H1 (cell line): ENCODE measurements at regions not wholly inside any gene's neighbourhood (a gene's known extent, or its start where the extent isn't known, plus 50 kb on each side); places are given as distances from the start of the nearest gene placed in this dataset.

ENCODE experiments used
- CTCF ChIA-PET: fragments of 300-600 bp; sonication (Branson Sonifier 250); formaldehyde crosslinking; loops from one replicate; lab custom pipeline; 2021; ENCODE audit not compliant: partially characterized antibody; lab: Charles Lee
- POLR2A ChIA-PET: fragments of 300-600 bp; sonication (Branson Sonifier 250); formaldehyde crosslinking; loops from one replicate; lab custom pipeline; 2021; ENCODE audit warnings: inconsistent platforms; ENCODE audit not compliant: partially characterized antibody; lab: Charles Lee
- DNase-seq, 2 experiments: peaks; one replicate each; pipeline versions ENCODE4 v3.0.0 to v3.0.0-alpha.2; 2010 to 2022; ENCODE audit warnings: low spot score in 2 of 2, low read depth in 1 of 2, mixed read lengths in 1 of 2
- FAIRE-seq: peaks from 2 replicates; lab custom pipeline; 2011; peaks lifted over from hg19 to GRCh38; lab: Jason Lieb, UNC
- H2AFZ ChIP-seq: 2 replicates; pipeline ENCODE4 v1.8.1; 2012; ENCODE audit warnings: low read length, inconsistent platforms
- H2AK5ac ChIP-seq: 2 replicates; pipeline ENCODE4 v1.6.1; 2013; ENCODE audit warnings: low read depth, low read length
- H2BK120ac ChIP-seq: replicated peaks from 2 replicates; pipeline ENCODE3; 2013; ENCODE audit warnings: low read depth, low read length, inconsistent platforms
- H2BK12ac ChIP-seq: 2 replicates; pipeline ENCODE4 v1.6.1; 2013; ENCODE audit warnings: low read depth, low read length
- H2BK15ac ChIP-seq: 2 replicates; pipeline ENCODE4 v1.6.1; 2013; ENCODE audit warnings: low read length
- H2BK20ac ChIP-seq: 2 replicates; pipeline ENCODE4 v1.6.1; 2013; ENCODE audit warnings: low read length
- H2BK5ac ChIP-seq: 2 replicates; pipeline ENCODE4 v1.6.1; 2013; ENCODE audit warnings: low read depth, low read length
- H3K14ac ChIP-seq: 2 replicates; pipeline ENCODE4 v1.6.1; 2013; ENCODE audit warnings: inconsistent platforms; ENCODE audit not compliant: insufficient read length
- H3K18ac ChIP-seq: 2 replicates; pipeline ENCODE4 v1.6.1; 2013; ENCODE audit warnings: low read length; ENCODE audit errors: extremely low read depth
- H3K23ac ChIP-seq: 2 replicates; pipeline ENCODE4 v1.6.1; 2013; ENCODE audit warnings: inconsistent platforms; ENCODE audit not compliant: insufficient read length
- H3K23me2 ChIP-seq: 2 replicates; pipeline ENCODE4 v1.6.1; 2013; ENCODE audit warnings: low read depth, low read length
- H3K27ac ChIP-seq: 2 replicates; pipeline ENCODE4 v1.6.1; 2011; ENCODE audit warnings: low read depth, low read length, inconsistent platforms
- H3K27me3 ChIP-seq, 4 experiments: replicated peaks in 1 of 4; 1 replicate in 1 of 4; 2 replicates in 3 of 4; pipeline versions ENCODE4 v1.6.1 to v1.8.1; 2011 to 2013; ENCODE audit warnings: low read length in 3 of 4, mild to moderate bottlenecking in 3 of 4, inconsistent platforms in 2 of 4, mixed read lengths in 2 of 4, moderate library complexity in 1 of 4; ENCODE audit not compliant: control insufficient read depth in 3 of 4, insufficient read depth in 3 of 4; ENCODE audit errors: extremely low read depth in 1 of 4
- H3K36me3 ChIP-seq, 4 experiments: 2 replicates each; pipeline versions ENCODE4 v1.6.1 to v1.8.1; 2011 to 2013; ENCODE audit warnings: mild to moderate bottlenecking in 4 of 4, low read length in 3 of 4, moderate library complexity in 2 of 4, control low read depth in 1 of 4, inconsistent platforms in 1 of 4; ENCODE audit not compliant: insufficient read depth in 4 of 4, control insufficient read depth in 2 of 4
- H3K4ac ChIP-seq: replicated peaks from 2 replicates; pipeline ENCODE3; 2013; ENCODE audit warnings: low read length, low read depth, mixed read lengths, inconsistent platforms; ENCODE audit not compliant: insufficient read length
- H3K4me1 ChIP-seq, 4 experiments: replicated peaks in 1 of 4; 1 replicate in 1 of 4; 2 replicates in 3 of 4; pipeline versions ENCODE4 v1.6.1 to v1.8.1; 2011 to 2013; ENCODE audit warnings: low read length in 3 of 4, inconsistent platforms in 2 of 4, mixed read lengths in 1 of 4; ENCODE audit not compliant: insufficient read depth in 4 of 4, control insufficient read depth in 3 of 4
- H3K4me2 ChIP-seq, 2 experiments: 2 replicates each; pipeline versions ENCODE4 v1.6.1 to v1.8.1; 2011 to 2013; ENCODE audit warnings: low read depth in 2 of 2, low read length in 2 of 2, control low read depth in 1 of 2, inconsistent platforms in 1 of 2, mild to moderate bottlenecking in 1 of 2; ENCODE audit not compliant: insufficient read depth in 1 of 2
- H3K4me3 ChIP-seq, 4 experiments: fragments of 200-600, 300-600 bp in 1 of 4; sonication (generic), shearing (Covaris generic), sonication (Bioruptor Twin) in 1 of 4; 2 replicates each; pipeline versions ENCODE4 v1.5.1 to v1.8.1; 2011 to 2016; ENCODE audit warnings: low read length in 4 of 4, low read depth in 3 of 4, control low read depth in 2 of 4, inconsistent platforms in 2 of 4, mild to moderate bottlenecking in 2 of 4, mixed read lengths in 1 of 4, moderate library complexity in 1 of 4; ENCODE audit not compliant: insufficient read depth in 2 of 4; ENCODE audit errors: extremely low read depth in 1 of 4
- H3K56ac ChIP-seq: replicated peaks from 2 replicates; pipeline ENCODE3; 2013; ENCODE audit warnings: low read depth, mild to moderate bottlenecking, mixed read lengths, low read length, inconsistent platforms; ENCODE audit not compliant: insufficient read length
- H3K79me1 ChIP-seq: 2 replicates; pipeline ENCODE4 v1.6.1; 2013; ENCODE audit warnings: low read depth, low read length, control low read depth
- H3K79me2 ChIP-seq, 2 experiments: 2 replicates each; pipeline versions ENCODE4 v1.6.1 to v1.8.1; 2012 to 2013; ENCODE audit warnings: low read length in 2 of 2, mild to moderate bottlenecking in 2 of 2, inconsistent platforms in 1 of 2; ENCODE audit not compliant: insufficient read depth in 2 of 2, control insufficient read depth in 1 of 2
- H3K9ac ChIP-seq, 4 experiments: replicated peaks in 1 of 4; 1 replicate in 1 of 4; 2 replicates in 3 of 4; pipeline versions ENCODE4 v1.6.1 to v1.8.1; 2011 to 2013; ENCODE audit warnings: low read depth in 3 of 4, low read length in 3 of 4, control low read depth in 2 of 4, mild to moderate bottlenecking in 2 of 4, moderate library complexity in 2 of 4, inconsistent platforms in 1 of 4; ENCODE audit errors: extremely low read depth in 1 of 4
- H3K9me3 ChIP-seq, 2 experiments: 2 replicates each; pipeline versions ENCODE4 v1.6.1 to v1.8.1; 2012 to 2013; ENCODE audit warnings: mild to moderate bottlenecking in 2 of 2, moderate library complexity in 2 of 2, control low read depth in 1 of 2, inconsistent platforms in 1 of 2, low read depth in 1 of 2, low read length in 1 of 2, mixed read lengths in 1 of 2; ENCODE audit not compliant: insufficient read depth in 2 of 2
- H4K20me1 ChIP-seq, 2 experiments: replicated peaks in 1 of 2; 2 replicates each; pipeline versions ENCODE3 to v1.8.1; 2011 to 2013; ENCODE audit warnings: inconsistent platforms in 2 of 2, low read length in 2 of 2, mild to moderate bottlenecking in 1 of 2; ENCODE audit not compliant: insufficient read depth in 2 of 2, control insufficient read depth in 1 of 2
- H4K5ac ChIP-seq: 2 replicates; pipeline ENCODE4 v1.6.1; 2013; ENCODE audit warnings: low read length, low read depth, mixed read lengths, inconsistent platforms; ENCODE audit not compliant: insufficient read length
- H4K8ac ChIP-seq: 2 replicates; pipeline ENCODE4 v1.8.0; 2013; ENCODE audit warnings: mild to moderate bottlenecking, moderate library complexity, low read length, inconsistent platforms; ENCODE audit not compliant: insufficient read depth; ENCODE audit errors: extremely low read depth
- H4K91ac ChIP-seq: replicated peaks from 2 replicates; pipeline ENCODE3; 2013; ENCODE audit warnings: low read length, mixed read lengths, inconsistent platforms; ENCODE audit not compliant: insufficient read length
- ASH2L ChIP-seq: fragments of 200-600, 300-600 bp; sonication (generic); IDR thresholded peaks from one replicate; pipeline ENCODE4 v1.7.1; 2017; ENCODE audit warnings: low read length
- TAF1 ChIP-seq: IDR thresholded peaks from 2 replicates; pipeline ENCODE4 v1.6.1; 2011; ENCODE audit warnings: mild to moderate bottlenecking, low read depth, low read length
- WGBS, 2 experiments: shearing (Covaris generic) in 1 of 2; methylation state at CpG; one replicate each; pipeline versions ENCODE4 v1.1.6 to v1.1.7; 2013 to 2015; ENCODE audit warnings: low lambda C conversion rate in 2 of 2, mixed read lengths in 2 of 2, inconsistent platforms in 1 of 2, low coverage in 1 of 2, missing lambda C conversion rate in 1 of 2; ENCODE audit not compliant: insufficient replicate concordance in 2 of 2, insufficient coverage in 1 of 2, insufficient read length in 1 of 2; ENCODE audit errors: extremely low coverage in 1 of 2, missing lambda C conversion rate in 1 of 2; 5-methylcytosine and 5-hydroxymethylcytosine counted together
- TF ChIP-seq, protein P1 (sequence below): IDR thresholded peaks from 2 replicates; pipeline ENCODE4 v1.6.1; 2012; ENCODE audit warnings: inconsistent platforms

DNA sequence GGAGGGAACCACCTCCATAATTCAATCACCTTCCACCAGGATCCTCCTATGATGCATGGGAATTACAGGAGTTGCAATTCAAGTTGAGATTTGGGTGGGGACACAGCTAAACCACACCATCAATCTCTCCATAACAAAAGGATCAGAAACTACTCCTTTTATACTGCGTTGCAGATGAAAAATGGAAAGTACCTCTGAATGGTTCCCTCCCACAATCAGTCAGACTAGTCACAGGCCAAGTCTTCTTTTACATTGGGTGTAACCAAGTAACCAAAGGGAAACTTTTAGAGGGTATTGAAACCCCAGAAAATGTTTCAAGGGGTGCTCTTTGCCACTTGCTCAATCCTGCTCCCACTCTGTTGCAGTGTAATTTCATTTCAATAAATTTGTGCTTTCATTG lies 504.3 kb upstream of the CNTN3 start:
- Histone ChIP-seq H2BK12ac (no peak overlapping the region), H2BK5ac (no peak overlapping the region), H4K5ac (no peak overlapping the region), H4K8ac (no peak overlapping the region), H3K9me3 (no peaks in the 10 kb centered on the region), H3K4me1 (no peaks in the 10 kb centered on the region), H3K79me1 (no peaks in the 10 kb centered on the region), H3K23me2 (no peaks in the 10 kb centered on the region), H3K14ac (no peak overlapping the region), H3K27ac (no peak overlapping the region; the same call in 1 of the 2 replicates), H3K36me3 (no peaks in the 10 kb centered on the region), H2AK5ac (no peak overlapping the region), H3K4me2 (no peak overlapping the region), H3K56ac (no peak overlapping the region), H3K18ac (no peak overlapping the region), H4K91ac (no peak overlapping the region), H3K9ac (no peak overlapping the region), H4K20me1 (no peaks in the 10 kb centered on the region), H3K23ac (no peak overlapping the region), H3K4me3 (no peak overlapping the region), H2AFZ (no peak overlapping the region), H3K4ac (no peak overlapping the region), H3K79me2 (no peaks in the 10 kb centered on the region), H2BK120ac (no peak overlapping the region), H2BK15ac (no peak overlapping the region), H2BK20ac (no peak overlapping the region), H3K27me3 (no peaks in the 10 kb centered on the region)
- FAIRE-seq (no peak), DNase-seq (no peak)
- CTCF ChIA-PET, result no interaction called here
- POLR2A ChIA-PET, result no interaction called here
- TF ChIP-seq TAF1 (no peak), ASH2L (no peak)
- TF ChIP-seq, protein P1, sequence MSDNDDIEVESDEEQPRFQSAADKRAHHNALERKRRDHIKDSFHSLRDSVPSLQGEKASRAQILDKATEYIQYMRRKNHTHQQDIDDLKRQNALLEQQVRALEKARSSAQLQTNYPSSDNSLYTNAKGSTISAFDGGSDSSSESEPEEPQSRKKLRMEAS, result no peak
- 94% methylated on average over 1 of the region's 1 CpG; no CpG with 5 or more reads in 1 of the 2 experiments for WGBS, 2 experiments
